ENCODE measurements at regions not wholly inside any gene's neighbourhood (a gene's known extent, or its start where the extent isn't known, plus 50 kb on each side); places are given as distances from the start of the nearest gene placed in this dataset.

GRCh38 chr2:196318517-196319377, 147.4 kb upstream of the STK17B start:
- no peak for DNase-seq

GRCh38 chr2:196322973-196323810, 151.8 kb upstream of the STK17B start:
- DNase-seq: no peak

- no peak for DNase-seq
Observed at GRCh38 chr2:196324211-196324610, 152.8 kb upstream of the STK17B start.

GRCh38 chr2:196328088-196328680, 156.8 kb upstream of the STK17B start:
- DNase-seq: no peak

GRCh38 chr2:196329959-196330358, 158.6 kb upstream of the STK17B start:
- no peak for DNase-seq

GRCh38 chr2:196330645-196331044, 159.3 kb upstream of the STK17B start:
- DNase-seq: no peak

- DNase-seq: no peak
Observed at GRCh38 chr2:196331143-196331542, 159.8 kb upstream of the STK17B start.

- no peak for DNase-seq
Observed at GRCh38 chr2:196331851-196332250, 160.5 kb upstream of the STK17B start.

GRCh38 chr2:196333397-196333796, 162.0 kb upstream of the STK17B start:
- no peak for DNase-seq

GRCh38 chr2:196334710-196335109, 163.3 kb upstream of the STK17B start:
- DNase-seq: no peak

GRCh38 chr2:196335221-196335634, 163.8 kb upstream of the STK17B start:
- no peak for DNase-seq

- DNase-seq: no peak
Observed at GRCh38 chr2:196336207-196336606, 164.8 kb upstream of the STK17B start.

- no peak for DNase-seq
Observed at GRCh38 chr2:196336715-196337114, 165.3 kb upstream of the STK17B start.

- DNase-seq: no peak
Observed at GRCh38 chr2:196337208-196337953, 166.0 kb upstream of the STK17B start.

- DNase-seq: no peak
Observed at GRCh38 chr2:196338440-196338839, 167.1 kb upstream of the STK17B start.

GRCh38 chr2:196341277-196341841, 170.0 kb upstream of the STK17B start:
- DNase-seq: no peak

GRCh38 chr2:196344397-196344796, 173.0 kb upstream of the STK17B start:
- no peak for DNase-seq

- DNase-seq: no peak
Observed at GRCh38 chr2:196353717-196354116, 182.3 kb upstream of the STK17B start.

GRCh38 chr2:196354186-196354585, 182.8 kb upstream of the STK17B start:
- no peak for DNase-seq

GRCh38 chr2:196356332-196356731, 185.0 kb upstream of the STK17B start:
- DNase-seq: no peak

GRCh38 chr2:196360650-196361049, 189.3 kb upstream of the STK17B start:
- no peak for DNase-seq

- DNase-seq: no peak
Observed at GRCh38 chr2:196361606-196362326, 190.4 kb upstream of the STK17B start.
